SK-N-SH treated with all-trans-retinoic acid at 6 μM for 48 hours (cell line): ENCODE measurements at regions not wholly inside any gene's neighbourhood (a gene's known extent, or its start where the extent isn't known, plus 50 kb on each side); places are given as distances from the start of the nearest gene placed in this dataset.

Experiments used
- CSDC2 ChIP-seq: fragments of 250-450 bp; sonication (Bioruptor Pico); IDR thresholded peaks from 2 replicates; pipeline ENCODE4 v1.5.0; 2020; ENCODE audit warnings: mild to moderate bottlenecking, moderate library complexity
- CSRNP3 ChIP-seq: fragments of 250-450 bp; sonication (Bioruptor Pico); IDR thresholded peaks from 2 replicates; pipeline ENCODE4 v1.5.1; 2021; ENCODE audit warnings: mild to moderate bottlenecking, moderate library complexity
- OSR1 ChIP-seq: fragments of 250-450 bp; sonication (Bioruptor Pico); IDR thresholded peaks from 2 replicates; pipeline ENCODE4 v1.8.0; 2022; ENCODE audit warnings: moderate library complexity, mild to moderate bottlenecking, inconsistent platforms
- PATZ1 ChIP-seq: fragments of 250-450 bp; sonication (Bioruptor Pico); IDR thresholded peaks from 2 replicates; pipeline ENCODE4 v1.8.0; 2020; ENCODE audit warnings: mild to moderate bottlenecking, moderate library complexity, borderline replicate concordance
- PPARA ChIP-seq: fragments of 250-450 bp; sonication (Bioruptor Pico); IDR thresholded peaks from 2 replicates; pipeline ENCODE4 v1.5.0; 2020; ENCODE audit warnings: mild to moderate bottlenecking, borderline replicate concordance
- RARB ChIP-seq: fragments of 250-450 bp; sonication (Bioruptor Pico); IDR thresholded peaks from 2 replicates; pipeline ENCODE4 v1.8.0; 2021; ENCODE audit warnings: mild to moderate bottlenecking, moderate library complexity
- SNAI2 ChIP-seq: fragments of 250-450 bp; sonication (Bioruptor Pico); IDR thresholded peaks from 2 replicates; pipeline ENCODE4 v1.5.0; 2020; ENCODE audit warnings: mild to moderate bottlenecking, moderate library complexity
- TCF4 ChIP-seq: fragments of 250-450 bp; sonication (Bioruptor Pico); IDR thresholded peaks from 2 replicates; pipeline ENCODE4 v1.8.0; 2021; ENCODE audit warnings: mild to moderate bottlenecking, moderate library complexity, borderline replicate concordance
- ZNF70 ChIP-seq: fragments of 450-650 bp; formaldehyde crosslinking; IDR thresholded peaks from 2 replicates; pipeline ENCODE4 v1.5.0; 2020; ENCODE audit warnings: mild to moderate bottlenecking, moderate library complexity

GRCh38 chr12:30422844-30423243 lies 272.8 kb downstream of the IPO8 start:
- TF ChIP-seq ZNF70 (CRISPR knock-in tag), result no peak
- no peak for TF ChIP-seq PATZ1 (CRISPR knock-in tag)
- no peak for TF ChIP-seq RARB
- no peak for TF ChIP-seq CSDC2 (CRISPR knock-in tag)
- no peak for TF ChIP-seq TCF4 (CRISPR knock-in tag)
- TF ChIP-seq PPARA (CRISPR knock-in tag), result no peak
- TF ChIP-seq OSR1 (CRISPR knock-in tag), result no peak
- TF ChIP-seq SNAI2 (CRISPR knock-in tag), result no peak
- no peak for TF ChIP-seq CSRNP3 (CRISPR knock-in tag)
